Aorta (tissue), 5 donors: ENCODE measurements at regions not wholly inside any gene's neighbourhood (a gene's known extent, or its start where the extent isn't known, plus 50 kb on each side); places are given as distances from the start of the nearest gene placed in this dataset.

Experiments used
- ATAC-seq: fragments of 200-7000 bp; cut with Tn5 transposase; one replicate; pipeline ENCODE4 v1.9.1; 2022; ENCODE audit warnings: moderate library complexity; ENCODE audit not compliant: low FRiP score
- DNase-seq, 2 donors: peaks; one replicate each; pipeline ENCODE4 v3.0.0-alpha.2; 2020
- H3K27ac ChIP-seq, 2 donors: one replicate each; pipeline ENCODE4 v1.5.1; 2013; ENCODE audit warnings: low read length in 2 of 2, mild to moderate bottlenecking in 2 of 2, moderate library complexity in 2 of 2, control low read depth in 1 of 2, inconsistent platforms in 1 of 2, low read depth in 1 of 2
- H3K27me3 ChIP-seq, 2 donors: one replicate each; pipeline ENCODE4 v1.6.1; 2013; ENCODE audit warnings: control low read depth in 1 of 2, low read length in 1 of 2, mild to moderate bottlenecking in 1 of 2, moderate library complexity in 1 of 2; ENCODE audit not compliant: insufficient read depth in 2 of 2, control insufficient read depth in 1 of 2
- H3K36me3 ChIP-seq, 2 donors: one replicate each; pipeline ENCODE4 v1.6.1; 2013; ENCODE audit warnings: control low read depth in 1 of 2, low read length in 1 of 2, mild to moderate bottlenecking in 1 of 2; ENCODE audit not compliant: insufficient read depth in 2 of 2, control insufficient read depth in 1 of 2
- H3K4me1 ChIP-seq, 2 donors: one replicate each; pipeline ENCODE4 v1.6.1; 2013; ENCODE audit warnings: low read length in 2 of 2, control low read depth in 1 of 2, mild to moderate bottlenecking in 1 of 2, moderate library complexity in 1 of 2; ENCODE audit not compliant: insufficient read depth in 2 of 2, control insufficient read depth in 1 of 2
- H3K4me3 ChIP-seq, 2 donors: one replicate each; pipeline ENCODE4 v1.5.1; 2013; ENCODE audit warnings: low read length in 2 of 2, control low read depth in 1 of 2, mild to moderate bottlenecking in 1 of 2
- H3K9me3 ChIP-seq: one replicate; pipeline ENCODE4 v1.6.1; 2013; ENCODE audit warnings: mild to moderate bottlenecking, low read length; ENCODE audit not compliant: control insufficient read depth
- WGBS, 2 donors: extraction: QIAGEN DNeasy Blood & Tissue Kit; methylation state at CpG; one replicate each; pipeline ENCODE4 v1.1.7; 2013; 5-methylcytosine and 5-hydroxymethylcytosine counted together
- intact Hi-C, 2 donors: fragments of 100-400 bp; cut with DNase I; formaldehyde crosslinking; loops; one replicate each; pipeline versions ENCODE4 v1.14.2 to v1.15.0; 2022
- donor health status: healthy with polysubstance abuse.
- donor health status: Bipolar disorder and iron deficiency.
- donor health status: DM: no; HTN: no; CAD: no.
- donor health status: DM: no; HTN: no; CAD: no.
- donor health status: DM: yes; HTN: yes; CAD: no.

DNA sequence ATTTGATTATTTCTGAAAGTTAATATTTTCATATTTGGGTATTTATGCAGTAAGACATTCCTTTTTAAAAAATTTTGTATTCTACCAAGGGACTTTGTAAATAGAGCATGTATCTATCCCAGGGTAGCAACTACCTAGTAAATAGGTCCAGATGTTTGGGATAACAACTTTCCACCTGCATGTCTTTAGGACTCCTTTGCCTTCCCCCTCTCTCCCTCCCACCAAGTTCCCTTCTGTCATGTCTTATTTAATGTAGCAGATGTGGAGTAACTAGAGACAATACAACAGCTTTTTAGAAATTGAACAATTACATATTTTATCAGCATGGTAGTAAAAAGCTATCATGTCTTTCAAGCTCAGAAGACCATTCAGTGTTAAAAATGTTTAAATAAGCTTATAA, 821.0 kb downstream of the C4orf33 start:
- Histone ChIP-seq H3K4me3 (no peak overlapping the region), H3K36me3 (no peaks in the 10 kb centered on the region), H3K9me3 (peaks cover 2% of the 10 kb centered on the region), H3K4me1 (no peaks in the 10 kb centered on the region), H3K27me3 (no peaks in the 10 kb centered on the region), H3K27ac (no peak overlapping the region)
- DNase-seq (no peak), ATAC-seq (no peak)
- intact Hi-C loops = no loop called here

DNA sequence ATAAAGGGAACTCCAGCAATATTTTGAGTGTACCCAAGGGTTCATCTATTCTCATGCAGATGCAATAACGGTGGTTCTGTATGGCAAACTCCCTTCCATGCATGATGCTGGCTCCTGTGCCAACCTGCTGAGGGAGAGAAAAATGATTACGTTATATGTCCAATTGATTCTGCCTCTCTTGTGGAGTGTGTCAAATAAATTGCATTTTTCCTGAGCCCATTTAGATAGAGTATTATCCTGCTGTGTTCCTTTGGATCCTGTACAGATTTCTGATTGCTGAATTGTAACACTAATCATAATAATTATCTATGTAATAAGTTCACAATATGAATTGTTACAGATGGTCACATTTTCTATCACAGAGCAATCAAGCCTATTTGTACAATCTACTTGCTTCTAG, 821.7 kb downstream of the C4orf33 start:
- ATAC-seq = no peak
- WGBS, 2 donors = 69 to 80% methylated on average over 2 of the region's 2 CpGs

DNA sequence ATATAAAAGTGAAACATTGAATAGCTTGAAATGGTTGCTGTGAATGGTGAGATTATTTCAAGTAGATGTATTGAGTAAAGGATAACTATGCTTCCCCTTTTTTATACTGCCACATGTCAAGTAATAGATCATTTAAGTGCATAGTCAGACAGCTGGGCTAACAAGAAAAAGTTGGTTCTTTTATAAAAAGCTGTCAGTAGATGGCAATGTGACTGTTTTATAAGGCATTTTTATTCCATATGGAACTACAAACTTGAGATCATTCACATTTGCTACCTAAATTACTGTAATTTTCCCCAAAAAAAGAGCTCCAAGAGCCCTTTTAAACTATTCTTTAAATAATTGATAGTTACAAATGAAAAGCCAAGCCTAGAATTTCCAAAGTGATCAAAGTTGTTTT, 831.0 kb downstream of the C4orf33 start:
- Histone ChIP-seq H3K27ac (no peak overlapping the region), H3K27me3 (no peaks in the 10 kb centered on the region), H3K4me3 (no peak overlapping the region), H3K9me3 (no peaks in the 10 kb centered on the region), H3K36me3 (no peaks in the 10 kb centered on the region), H3K4me1 (no peaks in the 10 kb centered on the region)
- DNase-seq (no peak), ATAC-seq (no peak)
- intact Hi-C loops = no loop called here

More for the DNA sequence above, 821.7 kb downstream of the C4orf33 start:
- no peaks in the 10 kb centered on the region for H3K4me1 ChIP-seq
- intact Hi-C loops = no loop called here
- no peak overlapping the region for H3K27ac ChIP-seq
- H3K36me3 ChIP-seq = no peaks in the 10 kb centered on the region
- H3K27me3 ChIP-seq = no peaks in the 10 kb centered on the region
- no peak overlapping the region for H3K4me3 ChIP-seq
- H3K9me3 ChIP-seq = peaks cover 2% of the 10 kb centered on the region
- DNase-seq = no peak

DNA sequence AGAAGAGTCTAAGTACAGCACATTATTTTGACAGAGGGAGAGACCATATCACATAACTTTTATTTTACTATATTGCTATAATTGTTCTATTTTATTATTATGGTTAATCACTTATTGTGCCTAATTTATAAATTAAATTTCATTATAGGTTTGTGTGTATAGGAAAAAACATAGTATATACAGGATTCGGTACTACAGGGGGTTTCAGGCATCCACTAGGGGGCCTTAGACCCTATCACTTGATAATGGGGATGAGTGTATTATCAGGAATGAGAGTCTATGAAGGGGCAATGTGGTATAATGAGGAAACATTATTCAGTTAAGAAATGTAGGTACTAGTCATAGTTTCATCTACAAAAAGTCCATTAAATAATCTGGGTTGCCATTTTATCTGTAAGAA, 833.1 kb downstream of the C4orf33 start:
- DNase-seq (no peak), ATAC-seq (no peak)
- H3K9me3 ChIP-seq = no peaks in the 10 kb centered on the region
- intact Hi-C loops = no loop called here
- H3K27ac ChIP-seq = no peak overlapping the region
- no peaks in the 10 kb centered on the region for H3K27me3 ChIP-seq
- H3K4me3 ChIP-seq = no peak overlapping the region
- H3K4me1 ChIP-seq = no peaks in the 10 kb centered on the region
- H3K36me3 ChIP-seq = no peaks in the 10 kb centered on the region
- WGBS, 2 donors = 70 to 72% methylated on average over 1 of the region's 1 CpG

DNA sequence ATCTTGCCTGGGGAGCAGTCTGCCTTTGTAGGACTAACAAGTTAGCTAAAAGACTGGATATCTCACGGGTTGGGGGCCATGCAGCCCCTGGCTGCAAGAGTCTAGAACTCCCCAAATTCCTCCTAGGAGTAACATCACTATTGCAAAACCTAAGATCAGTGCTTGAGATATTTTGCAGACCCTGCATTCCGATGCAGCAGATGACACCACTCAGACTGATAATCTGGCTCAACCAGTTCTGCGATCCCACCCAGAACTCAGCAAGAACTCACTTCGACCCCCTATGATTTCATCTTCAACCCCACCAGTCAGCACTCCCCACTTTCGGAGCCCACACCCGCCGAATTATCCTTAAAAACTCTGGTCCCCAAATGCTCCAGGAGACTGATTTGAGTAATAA, 834.0 kb downstream of the C4orf33 start:
- 88% methylated on average over 7 of the region's 7 CpGs for WGBS, 2 donors
- intact Hi-C loops = no loop called here
- no peak for DNase-seq

DNA sequence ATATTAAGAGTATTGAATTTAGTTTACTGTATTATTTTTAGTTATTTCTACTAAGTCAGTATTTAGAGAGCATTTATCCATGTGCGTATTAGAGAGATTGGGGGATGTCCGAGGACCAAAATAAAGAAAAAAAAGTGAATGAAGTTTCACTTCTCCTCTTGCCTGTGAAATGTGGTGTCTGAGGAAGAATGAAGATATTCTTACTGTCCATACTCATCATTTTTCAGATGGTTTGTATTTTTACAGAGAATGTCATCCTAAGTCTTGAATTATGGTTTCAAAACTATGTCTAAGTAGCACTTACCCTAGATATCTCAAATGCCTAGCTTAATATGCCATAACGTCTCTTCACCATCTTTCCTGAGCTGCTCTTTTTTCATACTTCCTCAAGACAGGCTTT, 854.3 kb downstream of the C4orf33 start:
- H3K4me1 ChIP-seq = no peaks in the 10 kb centered on the region
- WGBS, 2 donors = 73 to 76% methylated on average over 3 of the region's 3 CpGs

More for the DNA sequence above, 834.0 kb downstream of the C4orf33 start:
- Histone ChIP-seq H3K4me3 (no peak overlapping the region), H3K9me3 (no peaks in the 10 kb centered on the region), H3K36me3 (no peaks in the 10 kb centered on the region), H3K27ac (no peak overlapping the region), H3K4me1 (no peaks in the 10 kb centered on the region), H3K27me3 (no peaks in the 10 kb centered on the region)
- ATAC-seq = no peak

DNA sequence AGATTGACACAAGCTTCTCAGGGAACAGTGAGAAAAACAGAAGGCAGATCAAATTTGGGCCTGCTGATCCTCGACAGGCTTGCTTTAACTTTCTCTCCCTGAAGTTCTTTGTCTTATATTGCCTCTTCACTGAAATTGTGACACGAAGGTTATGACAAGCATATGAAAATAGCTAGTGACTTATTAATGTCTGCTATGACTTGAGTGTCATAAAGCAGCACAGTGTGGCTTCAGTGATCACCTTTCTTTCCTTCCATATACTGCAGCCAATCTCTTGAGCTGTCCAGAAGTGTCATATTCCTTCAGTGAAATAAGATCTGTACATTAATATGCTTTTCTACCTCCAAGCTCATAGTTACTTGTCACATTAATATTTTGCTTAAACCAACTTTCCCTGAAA, 870.2 kb downstream of the C4orf33 start:
- DNase-seq = no peak
- 72 to 76% methylated on average over 2 of the region's 2 CpGs for WGBS, 2 donors
- H3K4me3 ChIP-seq = no peak overlapping the region
- no peak for ATAC-seq
- no peaks in the 10 kb centered on the region for H3K27me3 ChIP-seq
- H3K9me3 ChIP-seq = no peaks in the 10 kb centered on the region
- H3K4me1 ChIP-seq = no peaks in the 10 kb centered on the region
- no peaks in the 10 kb centered on the region for H3K36me3 ChIP-seq
- intact Hi-C loops = no loop called here
- H3K27ac ChIP-seq = no peak overlapping the region

More for the DNA sequence above, 854.3 kb downstream of the C4orf33 start:
- intact Hi-C loops = no loop called here
- H3K9me3 ChIP-seq = no peaks in the 10 kb centered on the region
- H3K4me3 ChIP-seq = no peak overlapping the region
- no peak for ATAC-seq
- no peaks in the 10 kb centered on the region for H3K27me3 ChIP-seq
- DNase-seq = no peak
- H3K27ac ChIP-seq = no peak overlapping the region
- no peaks in the 10 kb centered on the region for H3K36me3 ChIP-seq

DNA sequence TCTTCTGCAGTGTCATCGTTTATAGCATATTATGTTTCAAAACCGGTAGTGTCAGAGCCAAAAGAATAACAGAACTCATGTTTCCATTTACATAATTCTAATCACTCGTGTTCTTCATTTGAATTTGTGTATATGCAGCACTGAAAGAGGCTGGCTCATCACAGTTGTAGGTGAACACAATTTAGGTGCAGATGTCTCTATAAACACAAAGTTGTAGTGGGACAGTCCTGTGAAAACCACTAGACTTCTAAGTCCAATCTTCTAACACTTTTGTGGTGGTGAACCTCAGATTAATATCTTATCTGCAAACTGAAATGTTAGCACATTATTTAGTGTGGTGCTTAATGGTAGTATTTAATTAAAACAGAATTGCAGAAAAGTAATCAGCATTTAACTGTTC, 872.4 kb downstream of the C4orf33 start:
- Histone ChIP-seq H3K27me3 (no peaks in the 10 kb centered on the region), H3K27ac (no peak overlapping the region), H3K4me3 (no peak overlapping the region), H3K4me1 (no peaks in the 10 kb centered on the region), H3K9me3 (no peaks in the 10 kb centered on the region), H3K36me3 (no peaks in the 10 kb centered on the region)
- no peak for ATAC-seq
- 82 to 86% methylated on average over 3 of the region's 3 CpGs for WGBS, 2 donors
- intact Hi-C loops = no loop called here
- DNase-seq = no peak

DNA sequence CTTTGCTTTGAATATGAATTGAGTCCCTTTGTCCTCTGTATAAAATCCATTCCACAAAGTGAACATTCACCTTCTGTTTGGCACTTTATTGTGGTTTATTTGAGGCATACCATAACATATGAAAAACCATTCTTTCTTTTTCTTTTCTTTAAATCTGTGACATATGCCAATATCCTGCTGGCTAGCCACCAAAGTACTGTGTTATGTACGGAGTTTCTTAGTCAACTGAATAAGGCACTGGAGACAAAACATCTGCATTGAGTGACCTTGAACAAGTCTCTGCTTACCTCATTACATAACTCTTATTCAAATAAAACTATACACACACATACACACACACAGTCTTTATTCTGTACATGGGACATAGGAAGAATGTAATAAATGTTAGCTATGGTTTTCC, 872.8 kb downstream of the C4orf33 start:
- Histone ChIP-seq H3K4me1 (no peaks in the 10 kb centered on the region), H3K36me3 (no peaks in the 10 kb centered on the region), H3K27ac (no peak overlapping the region), H3K9me3 (no peaks in the 10 kb centered on the region), H3K27me3 (no peaks in the 10 kb centered on the region), H3K4me3 (no peak overlapping the region)
- WGBS, 2 donors = 63 to 70% methylated on average over 1 of the region's 1 CpG
- DNase-seq (no peak), ATAC-seq (no peak)
- intact Hi-C loops = no loop called here
